ENCODE measurements at regions not wholly inside any gene's neighbourhood (a gene's known extent, or its start where the extent isn't known, plus 50 kb on each side); places are given as distances from the start of the nearest gene placed in this dataset.

- TF ChIP-seq, protein P1, sequence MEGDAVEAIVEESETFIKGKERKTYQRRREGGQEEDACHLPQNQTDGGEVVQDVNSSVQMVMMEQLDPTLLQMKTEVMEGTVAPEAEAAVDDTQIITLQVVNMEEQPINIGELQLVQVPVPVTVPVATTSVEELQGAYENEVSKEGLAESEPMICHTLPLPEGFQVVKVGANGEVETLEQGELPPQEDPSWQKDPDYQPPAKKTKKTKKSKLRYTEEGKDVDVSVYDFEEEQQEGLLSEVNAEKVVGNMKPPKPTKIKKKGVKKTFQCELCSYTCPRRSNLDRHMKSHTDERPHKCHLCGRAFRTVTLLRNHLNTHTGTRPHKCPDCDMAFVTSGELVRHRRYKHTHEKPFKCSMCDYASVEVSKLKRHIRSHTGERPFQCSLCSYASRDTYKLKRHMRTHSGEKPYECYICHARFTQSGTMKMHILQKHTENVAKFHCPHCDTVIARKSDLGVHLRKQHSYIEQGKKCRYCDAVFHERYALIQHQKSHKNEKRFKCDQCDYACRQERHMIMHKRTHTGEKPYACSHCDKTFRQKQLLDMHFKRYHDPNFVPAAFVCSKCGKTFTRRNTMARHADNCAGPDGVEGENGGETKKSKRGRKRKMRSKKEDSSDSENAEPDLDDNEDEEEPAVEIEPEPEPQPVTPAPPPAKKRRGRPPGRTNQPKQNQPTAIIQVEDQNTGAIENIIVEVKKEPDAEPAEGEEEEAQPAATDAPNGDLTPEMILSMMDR (IDR thresholded peaks at IDR 0.05), result no peak
- no peak for TF ChIP-seq EZH2phosphoT487 (IDR thresholded peaks at IDR 0.05)
Measured at GRCh38 chr14:86940106-86940505, 1052.9 kb downstream of the GALC start.

All from neural progenitor cell (in vitro differentiated cells).